ENCODE measurements at regions not wholly inside any gene's neighbourhood (a gene's known extent, or its start where the extent isn't known, plus 50 kb on each side); places are given as distances from the start of the nearest gene placed in this dataset.

- no peak overlapping the region for H3K27ac ChIP-seq (ENCODE audit: low read length)
- ChIA-PET POLR2A (interaction anchor here in 1 of 2 donors (0.5 kb wide), 1 partner anchor 21 kb away, joined by 5 read pairs; no protein-coding TSS in a partner anchor), CTCF (no interaction called here)
- WGBS (ENCODE audit: insufficient coverage) = 40% methylated on average over 1 of the region's 3 CpGs
- no peaks in the 10 kb centered on the region for H3K9me3 ChIP-seq
- no peaks in the 10 kb centered on the region for H3K4me1 ChIP-seq (ENCODE audit: control insufficient read depth in 1 of 2, extremely low read depth in 1 of 2, insufficient read depth in 2 of 2, low read length in 2 of 2)
- Mint-ChIP-seq H3K36me3 (no peaks in the 10 kb centered on the region), H3K9me3 (no peaks in the 10 kb centered on the region), H3K4me1 (no peaks in the 10 kb centered on the region), H3K4me3 (no peak overlapping the region), H3K27me3 (peaks cover 0 to 28% of the 10 kb centered on the region in 2 donors), H3K27ac (no peak overlapping the region)
- no peaks in the 10 kb centered on the region for H3K27me3 ChIP-seq (replicated peaks in 1 of 2; ENCODE audit: control insufficient read depth in 2 of 2, extremely low read depth in 1 of 2, insufficient read depth in 2 of 2, low read length in 1 of 2)
- ATAC-seq (replicated peaks in 1 of 4) (no peak), DNase-seq (no peak)
- no peaks in the 10 kb centered on the region for H3K36me3 ChIP-seq (ENCODE audit: control insufficient read depth in 2 of 2, extremely low read depth in 1 of 2, insufficient read depth in 1 of 2, low read length in 1 of 2)
- H3K4me3 ChIP-seq (ENCODE audit: control insufficient read depth in 1 of 2, extremely low read depth in 1 of 2, low read length in 1 of 2) = no peak overlapping the region
These were observed 341.5 kb downstream of the OSTF1 start for GRCh38 chr9:75429531-75430475.

- H3K36me3 Mint-ChIP-seq = no peaks in the 10 kb centered on the region
- no peak for DNase-seq
- POLR2A ChIA-PET = no interaction called here
These were observed 343.1 kb downstream of the OSTF1 start for GRCh38 chr9:75431375-75431774.

GRCh38 chr9:75432386-75432785 lies 344.1 kb downstream of the OSTF1 start:
- Mint-ChIP-seq H3K27ac (no peak overlapping the region), H3K4me1 (no peaks in the 10 kb centered on the region), H3K9me3 (no peaks in the 10 kb centered on the region), H3K4me3 (no peak overlapping the region), H3K27me3 (peaks cover 2 to 24% of the 10 kb centered on the region in 2 donors), H3K36me3 (no peaks in the 10 kb centered on the region)
- H3K27me3 ChIP-seq (replicated peaks in 1 of 2; ENCODE audit: control insufficient read depth in 2 of 2, extremely low read depth in 1 of 2, insufficient read depth in 2 of 2, low read length in 1 of 2) = no peaks in the 10 kb centered on the region
- POLR2A ChIA-PET = no interaction called here
- H3K36me3 ChIP-seq (ENCODE audit: control insufficient read depth in 2 of 2, extremely low read depth in 1 of 2, insufficient read depth in 1 of 2, low read length in 1 of 2) = no peaks in the 10 kb centered on the region
- no CpG with 5 or more reads among the region's 1 CpG for WGBS (ENCODE audit: insufficient coverage)
- no peaks in the 10 kb centered on the region for H3K4me1 ChIP-seq (ENCODE audit: control insufficient read depth in 1 of 2, extremely low read depth in 1 of 2, insufficient read depth in 2 of 2, low read length in 2 of 2)
- CTCF ChIA-PET = no interaction called here
- DNase-seq (no peak), ATAC-seq (replicated peaks in 1 of 4) (no peak)
- H3K27ac ChIP-seq (ENCODE audit: low read length) = no peak overlapping the region
- no peak overlapping the region for H3K4me3 ChIP-seq (ENCODE audit: control insufficient read depth in 1 of 2, extremely low read depth in 1 of 2, low read length in 1 of 2)
- no peaks in the 10 kb centered on the region for H3K9me3 ChIP-seq

More at GRCh38 chr9:75431375-75431774, 343.1 kb downstream of the OSTF1 start:
- Histone ChIP-seq H3K4me3 (ENCODE audit: control insufficient read depth in 1 of 2, extremely low read depth in 1 of 2, low read length in 1 of 2) (no peak overlapping the region), H3K4me1 (ENCODE audit: control insufficient read depth in 1 of 2, extremely low read depth in 1 of 2, insufficient read depth in 2 of 2, low read length in 2 of 2) (no peaks in the 10 kb centered on the region), H3K27me3 (replicated peaks in 1 of 2; ENCODE audit: control insufficient read depth in 2 of 2, extremely low read depth in 1 of 2, insufficient read depth in 2 of 2, low read length in 1 of 2) (no peaks in the 10 kb centered on the region), H3K36me3 (ENCODE audit: control insufficient read depth in 2 of 2, extremely low read depth in 1 of 2, insufficient read depth in 1 of 2, low read length in 1 of 2) (no peaks in the 10 kb centered on the region), H3K9me3 (no peaks in the 10 kb centered on the region), H3K27ac (ENCODE audit: low read length) (no peak overlapping the region)
- Mint-ChIP-seq H3K9me3 (no peaks in the 10 kb centered on the region), H3K4me1 (no peaks in the 10 kb centered on the region), H3K27ac (no peak overlapping the region), H3K4me3 (no peak overlapping the region), H3K27me3 (peaks cover 2 to 28% of the 10 kb centered on the region in 2 donors)
- no peak for ATAC-seq (replicated peaks in 1 of 4)
- CTCF ChIA-PET = no interaction called here

- Histone ChIP-seq H3K36me3 (ENCODE audit: control insufficient read depth in 2 of 2, extremely low read depth in 1 of 2, insufficient read depth in 1 of 2, low read length in 1 of 2) (no peaks in the 10 kb centered on the region), H3K27me3 (replicated peaks in 1 of 2; ENCODE audit: control insufficient read depth in 2 of 2, extremely low read depth in 1 of 2, insufficient read depth in 2 of 2, low read length in 1 of 2) (no peaks in the 10 kb centered on the region), H3K4me1 (ENCODE audit: control insufficient read depth in 1 of 2, extremely low read depth in 1 of 2, insufficient read depth in 2 of 2, low read length in 2 of 2) (no peaks in the 10 kb centered on the region), H3K9me3 (no peaks in the 10 kb centered on the region), H3K4me3 (ENCODE audit: control insufficient read depth in 1 of 2, extremely low read depth in 1 of 2, low read length in 1 of 2) (no peak overlapping the region), H3K27ac (ENCODE audit: low read length) (no peak overlapping the region)
- ChIA-PET CTCF (no interaction called here), POLR2A (no interaction called here)
- no peak overlapping the region for H3K27ac Mint-ChIP-seq
- no peaks in the 10 kb centered on the region for H3K4me1 Mint-ChIP-seq
- ATAC-seq (replicated peaks in 1 of 4) (no peak), DNase-seq (no peak)
- H3K9me3 Mint-ChIP-seq = no peaks in the 10 kb centered on the region
- no peaks in the 10 kb centered on the region for H3K36me3 Mint-ChIP-seq
- peaks cover 2 to 26% of the 10 kb centered on the region in 2 donors for H3K27me3 Mint-ChIP-seq
- no peak overlapping the region for H3K4me3 Mint-ChIP-seq
These were observed 344.6 kb downstream of the OSTF1 start for GRCh38 chr9:75432888-75433287.

GRCh38 chr9:75438716-75439115 lies 350.4 kb downstream of the OSTF1 start:
- no peak overlapping the region for H3K4me3 ChIP-seq (ENCODE audit: control insufficient read depth in 1 of 2, extremely low read depth in 1 of 2, low read length in 1 of 2)
- H3K9me3 ChIP-seq = no peaks in the 10 kb centered on the region
- H3K27ac ChIP-seq (ENCODE audit: low read length) = no peak overlapping the region
- CTCF ChIA-PET = no interaction called here
- POLR2A ChIA-PET = no interaction called here
- WGBS (ENCODE audit: insufficient coverage) = no CpG with 5 or more reads among the region's 2 CpGs
- no peaks in the 10 kb centered on the region for H3K4me1 ChIP-seq (ENCODE audit: control insufficient read depth in 1 of 2, extremely low read depth in 1 of 2, insufficient read depth in 2 of 2, low read length in 2 of 2)
- DNase-seq (no peak), ATAC-seq (replicated peaks in 1 of 4) (no peak)
- H3K4me1 Mint-ChIP-seq = peaks cover 0 to 2% (median 0%) of the 10 kb centered on the region in 3 donors
- H3K4me3 Mint-ChIP-seq = no peak overlapping the region
- no peaks in the 10 kb centered on the region for H3K36me3 Mint-ChIP-seq
- no peaks in the 10 kb centered on the region for H3K9me3 Mint-ChIP-seq
- no peaks in the 10 kb centered on the region for H3K27me3 ChIP-seq (replicated peaks in 1 of 2; ENCODE audit: control insufficient read depth in 2 of 2, extremely low read depth in 1 of 2, insufficient read depth in 2 of 2, low read length in 1 of 2)
- H3K27ac Mint-ChIP-seq = no peak overlapping the region
- peaks cover 6 to 12% of the 10 kb centered on the region in 2 donors for H3K27me3 Mint-ChIP-seq
- H3K36me3 ChIP-seq (ENCODE audit: control insufficient read depth in 2 of 2, extremely low read depth in 1 of 2, insufficient read depth in 1 of 2, low read length in 1 of 2) = no peaks in the 10 kb centered on the region

DNA sequence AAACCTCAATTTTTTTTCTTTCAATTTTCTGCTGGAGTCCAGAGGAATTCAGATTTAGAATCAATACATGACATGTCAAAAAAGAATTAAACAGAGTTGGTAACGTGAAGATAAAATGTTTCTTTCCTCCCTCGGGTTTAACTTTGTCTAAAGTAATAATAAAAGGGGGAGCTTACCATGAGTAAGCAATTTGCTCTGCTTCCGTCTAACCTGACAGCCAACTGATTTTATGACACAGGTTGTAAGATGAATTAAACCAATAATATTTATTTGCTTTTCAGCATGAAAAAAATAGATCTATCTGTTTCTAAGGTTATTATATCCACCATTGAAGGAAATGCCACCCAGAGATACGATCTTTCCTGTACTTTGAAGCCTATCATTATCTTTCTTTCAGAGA lies 352.6 kb downstream of the OSTF1 start:
- ATAC-seq (replicated peaks in 1 of 4) (no peak), DNase-seq (no peak)
- H3K9me3 ChIP-seq = no peaks in the 10 kb centered on the region
- no peak overlapping the region for H3K27ac Mint-ChIP-seq
- H3K9me3 Mint-ChIP-seq = no peaks in the 10 kb centered on the region
- H3K27me3 ChIP-seq (replicated peaks in 1 of 2; ENCODE audit: control insufficient read depth in 2 of 2, extremely low read depth in 1 of 2, insufficient read depth in 2 of 2, low read length in 1 of 2) = no peaks in the 10 kb centered on the region
- CTCF ChIA-PET = no interaction called here
- H3K4me3 Mint-ChIP-seq = no peak overlapping the region
- H3K36me3 Mint-ChIP-seq = no peaks in the 10 kb centered on the region
- no peaks in the 10 kb centered on the region for H3K36me3 ChIP-seq (ENCODE audit: control insufficient read depth in 2 of 2, extremely low read depth in 1 of 2, insufficient read depth in 1 of 2, low read length in 1 of 2)
- no peak overlapping the region for H3K4me3 ChIP-seq (ENCODE audit: control insufficient read depth in 1 of 2, extremely low read depth in 1 of 2, low read length in 1 of 2)
- POLR2A ChIA-PET = no interaction called here
- no peaks in the 10 kb centered on the region for H3K4me1 ChIP-seq (ENCODE audit: control insufficient read depth in 1 of 2, extremely low read depth in 1 of 2, insufficient read depth in 2 of 2, low read length in 2 of 2)
- H3K27ac ChIP-seq (ENCODE audit: low read length) = no peak overlapping the region
- WGBS (ENCODE audit: insufficient coverage) = no CpG with 5 or more reads among the region's 4 CpGs
- peaks cover 3% of the 10 kb centered on the region in 2 donors for H3K27me3 Mint-ChIP-seq
- peaks cover 0 to 2% (median 0%) of the 10 kb centered on the region in 3 donors for H3K4me1 Mint-ChIP-seq
